ENCODE measurements at regions not wholly inside any gene's neighbourhood (a gene's known extent, or its start where the extent isn't known, plus 50 kb on each side); places are given as distances from the start of the nearest gene placed in this dataset.

DNA sequence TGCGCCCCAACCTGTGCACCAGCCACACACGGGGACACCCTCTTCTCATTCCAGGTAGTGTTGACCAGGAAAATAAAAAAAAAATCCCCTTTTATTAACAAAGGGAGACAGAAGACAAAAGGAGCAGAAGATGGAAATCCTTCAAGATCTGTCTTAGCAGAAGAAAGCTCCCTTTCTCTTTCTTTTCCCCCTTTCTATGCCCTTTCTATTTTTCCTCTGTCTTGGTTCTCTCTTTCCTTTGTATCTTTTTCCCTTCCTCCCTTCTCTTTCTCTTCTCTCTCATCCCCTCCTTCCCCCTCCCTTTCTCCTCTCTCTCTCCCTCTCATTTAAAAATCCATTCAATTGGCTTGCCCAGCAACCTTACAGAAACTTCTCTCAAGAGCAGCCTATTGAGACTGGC, 254.1 kb upstream of the ZFHX3 start:
- TF ChIP-seq, protein P1, sequence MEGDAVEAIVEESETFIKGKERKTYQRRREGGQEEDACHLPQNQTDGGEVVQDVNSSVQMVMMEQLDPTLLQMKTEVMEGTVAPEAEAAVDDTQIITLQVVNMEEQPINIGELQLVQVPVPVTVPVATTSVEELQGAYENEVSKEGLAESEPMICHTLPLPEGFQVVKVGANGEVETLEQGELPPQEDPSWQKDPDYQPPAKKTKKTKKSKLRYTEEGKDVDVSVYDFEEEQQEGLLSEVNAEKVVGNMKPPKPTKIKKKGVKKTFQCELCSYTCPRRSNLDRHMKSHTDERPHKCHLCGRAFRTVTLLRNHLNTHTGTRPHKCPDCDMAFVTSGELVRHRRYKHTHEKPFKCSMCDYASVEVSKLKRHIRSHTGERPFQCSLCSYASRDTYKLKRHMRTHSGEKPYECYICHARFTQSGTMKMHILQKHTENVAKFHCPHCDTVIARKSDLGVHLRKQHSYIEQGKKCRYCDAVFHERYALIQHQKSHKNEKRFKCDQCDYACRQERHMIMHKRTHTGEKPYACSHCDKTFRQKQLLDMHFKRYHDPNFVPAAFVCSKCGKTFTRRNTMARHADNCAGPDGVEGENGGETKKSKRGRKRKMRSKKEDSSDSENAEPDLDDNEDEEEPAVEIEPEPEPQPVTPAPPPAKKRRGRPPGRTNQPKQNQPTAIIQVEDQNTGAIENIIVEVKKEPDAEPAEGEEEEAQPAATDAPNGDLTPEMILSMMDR (IDR thresholded peaks at IDR 0.05; ENCODE audit: low read length): no peak
- no peak for TF ChIP-seq EZH2 (IDR thresholded peaks at IDR 0.05; ENCODE audit: borderline replicate concordance, low read length)
